Prostate gland (tissue), 2 donors: ENCODE measurements at regions not wholly inside any gene's neighbourhood (a gene's known extent, or its start where the extent isn't known, plus 50 kb on each side); places are given as distances from the start of the nearest gene placed in this dataset.

Experiments
- DNase-seq: peaks from one replicate; pipeline ENCODE4 v3.0.0-alpha.2; 2019; ENCODE audit warnings: low spot score
- H3K27ac ChIP-seq, 2 donors: fragments of 200-600 bp; sonication (generic); 2 replicates each; pipeline ENCODE4 v1.5.1; 2017 to 2019
- H3K27me3 ChIP-seq: fragments of 200-600 bp; sonication (generic); replicated peaks from 2 replicates; pipeline ENCODE4 v1.5.1; 2019; ENCODE audit not compliant: insufficient read depth
- H3K36me3 ChIP-seq, 2 donors: fragments of 200-600 bp; sonication (generic); 1 replicate in 1 of 2; 2 replicates in 1 of 2; pipeline versions ENCODE4 v1.5.1 to v1.8.1; 2017 to 2019
- H3K4me1 ChIP-seq: fragments of 200-600 bp; sonication (generic); replicated peaks from 2 replicates; pipeline ENCODE4 v1.5.1; 2019
- H3K4me3 ChIP-seq, 2 donors: fragments of 200-600 bp; sonication (generic); 2 replicates each; pipeline ENCODE4 v1.5.1; 2017 to 2019
- H3K9me3 ChIP-seq: fragments of 200-600 bp; sonication (generic); 2 replicates; pipeline ENCODE4 v1.5.1; 2017
- POLR2A ChIP-seq: fragments of 450-650 bp; IDR thresholded peaks from one replicate; pipeline ENCODE4 v1.6.1; 2016; ENCODE audit warnings: antibody characterized with exemption, mild to moderate bottlenecking
- POLR2AphosphoS5 ChIP-seq: sonication (generic); formaldehyde crosslinking; IDR thresholded peaks from one replicate; pipeline ENCODE4 v1.6.1; 2017; ENCODE audit warnings: antibody characterized with exemption
- WGBS: methylation state at CpG from one replicate; pipeline ENCODE4 v1.1.5; 2018; 5-methylcytosine and 5-hydroxymethylcytosine counted together
- intact Hi-C: fragments of 100-400 bp; cut with DNase I; formaldehyde crosslinking; loops from one replicate; pipeline ENCODE4 v1.14.2; 2022
- TF ChIP-seq, protein P1 (sequence below), 4 experiments: fragments of 200-600 bp in 2 of 4; fragments of 450-650 bp in 2 of 4; sonication (generic) in 2 of 4; IDR thresholded peaks; 1 replicate in 3 of 4; 2 replicates in 1 of 4; pipeline ENCODE4 v1.5.1; 2016 to 2019; ENCODE audit warnings: antibody characterized with exemption in 4 of 4, mild to moderate bottlenecking in 2 of 4, moderate library complexity in 2 of 4

DNA sequence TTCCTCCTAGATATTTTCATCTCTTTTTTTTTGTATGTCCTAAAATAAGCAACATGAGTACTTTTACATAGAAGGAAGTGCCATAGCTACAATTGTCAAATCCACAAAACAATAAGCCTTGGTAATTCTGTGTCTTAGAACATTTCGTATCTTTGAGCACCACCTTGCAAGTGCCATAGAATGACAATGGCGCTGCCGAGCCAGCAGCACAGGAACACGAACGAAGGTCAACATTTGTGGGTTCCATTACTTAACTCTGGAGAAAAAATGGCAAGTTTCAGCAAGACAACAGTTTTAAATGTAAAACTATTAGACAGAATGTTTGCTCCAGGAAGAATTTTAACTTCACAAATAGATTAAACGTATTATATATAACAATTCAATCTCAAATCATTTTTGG is 222.1 kb downstream of the CHRM3 start:
- H3K4me3 ChIP-seq = no peak overlapping the region
- intact Hi-C loops = no loop called here

DNA sequence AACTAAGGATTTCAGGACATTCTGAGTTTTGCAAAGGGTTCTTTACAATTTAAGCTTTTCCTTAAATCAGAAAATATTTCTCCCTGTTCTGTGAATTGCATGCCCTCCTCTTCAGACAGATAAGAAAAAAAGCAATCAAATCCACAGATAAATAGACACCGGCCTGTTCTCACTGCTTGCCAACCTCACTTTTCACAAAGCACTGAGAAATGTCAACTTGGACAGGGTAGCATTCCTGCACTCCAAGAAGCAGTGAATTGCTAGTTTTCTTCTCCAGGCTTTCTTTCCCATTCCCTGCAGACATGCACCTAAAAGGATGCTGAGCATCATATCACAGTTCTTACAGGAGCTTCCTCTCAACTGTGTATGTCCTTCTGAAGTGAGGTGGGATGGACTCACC is 226.0 kb downstream of the CHRM3 start:
- Histone ChIP-seq H3K9me3 (no peaks in the 10 kb centered on the region), H3K27ac (no peak overlapping the region), H3K36me3 (no peaks in the 10 kb centered on the region), H3K4me3 (no peak overlapping the region), H3K27me3 (no peaks in the 10 kb centered on the region), H3K4me1 (no peaks in the 10 kb centered on the region)
- WGBS = 37% methylated on average over 1 of the region's 1 CpG
- TF ChIP-seq, protein P1, sequence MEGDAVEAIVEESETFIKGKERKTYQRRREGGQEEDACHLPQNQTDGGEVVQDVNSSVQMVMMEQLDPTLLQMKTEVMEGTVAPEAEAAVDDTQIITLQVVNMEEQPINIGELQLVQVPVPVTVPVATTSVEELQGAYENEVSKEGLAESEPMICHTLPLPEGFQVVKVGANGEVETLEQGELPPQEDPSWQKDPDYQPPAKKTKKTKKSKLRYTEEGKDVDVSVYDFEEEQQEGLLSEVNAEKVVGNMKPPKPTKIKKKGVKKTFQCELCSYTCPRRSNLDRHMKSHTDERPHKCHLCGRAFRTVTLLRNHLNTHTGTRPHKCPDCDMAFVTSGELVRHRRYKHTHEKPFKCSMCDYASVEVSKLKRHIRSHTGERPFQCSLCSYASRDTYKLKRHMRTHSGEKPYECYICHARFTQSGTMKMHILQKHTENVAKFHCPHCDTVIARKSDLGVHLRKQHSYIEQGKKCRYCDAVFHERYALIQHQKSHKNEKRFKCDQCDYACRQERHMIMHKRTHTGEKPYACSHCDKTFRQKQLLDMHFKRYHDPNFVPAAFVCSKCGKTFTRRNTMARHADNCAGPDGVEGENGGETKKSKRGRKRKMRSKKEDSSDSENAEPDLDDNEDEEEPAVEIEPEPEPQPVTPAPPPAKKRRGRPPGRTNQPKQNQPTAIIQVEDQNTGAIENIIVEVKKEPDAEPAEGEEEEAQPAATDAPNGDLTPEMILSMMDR (IDR thresholded peaks at IDR 0.05) = no peak
- TF ChIP-seq POLR2AphosphoS5 = no peak
- no peak for TF ChIP-seq POLR2A
- no peak for DNase-seq
- intact Hi-C loops = no loop called here

More for the DNA sequence above, 222.1 kb downstream of the CHRM3 start:
- Histone ChIP-seq H3K9me3 (no peaks in the 10 kb centered on the region), H3K27me3 (no peaks in the 10 kb centered on the region), H3K36me3 (no peaks in the 10 kb centered on the region), H3K4me1 (no peaks in the 10 kb centered on the region), H3K27ac (no peak overlapping the region)
- TF ChIP-seq, protein P1 (IDR thresholded peaks at IDR 0.05) = no peak
- no peak for TF ChIP-seq POLR2A
- TF ChIP-seq POLR2AphosphoS5 = no peak
- WGBS = 79% methylated on average over 6 of the region's 6 CpGs
- DNase-seq = no peak

DNA sequence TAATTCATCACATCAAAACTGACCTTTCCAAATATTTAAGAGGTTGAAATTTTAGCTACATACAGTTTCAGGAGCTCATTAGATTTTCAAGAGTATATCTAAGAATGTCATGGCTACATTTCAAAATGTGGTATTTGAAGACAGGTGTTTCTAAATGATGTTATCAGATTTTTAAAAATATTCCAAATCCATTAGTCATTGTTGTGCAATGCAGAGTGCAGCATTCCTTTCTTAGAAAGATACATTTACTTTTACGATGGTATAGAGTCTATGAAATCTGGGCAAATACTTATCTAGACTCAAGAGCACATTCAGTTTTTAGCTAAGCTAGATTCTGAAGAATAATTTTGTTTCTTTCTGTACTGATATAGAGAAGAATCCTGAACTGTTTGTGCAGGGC is 230.3 kb downstream of the CHRM3 start:
- Histone ChIP-seq H3K27me3 (no peaks in the 10 kb centered on the region), H3K4me3 (no peak overlapping the region), H3K27ac (no peak overlapping the region), H3K9me3 (no peaks in the 10 kb centered on the region), H3K36me3 (no peaks in the 10 kb centered on the region), H3K4me1 (no peaks in the 10 kb centered on the region)
- 21% methylated on average over 1 of the region's 1 CpG for WGBS
- intact Hi-C loops = no loop called here
- TF ChIP-seq POLR2A = no peak
- TF ChIP-seq, protein P1 (IDR thresholded peaks at IDR 0.05) = no peak
- no peak for DNase-seq

DNA sequence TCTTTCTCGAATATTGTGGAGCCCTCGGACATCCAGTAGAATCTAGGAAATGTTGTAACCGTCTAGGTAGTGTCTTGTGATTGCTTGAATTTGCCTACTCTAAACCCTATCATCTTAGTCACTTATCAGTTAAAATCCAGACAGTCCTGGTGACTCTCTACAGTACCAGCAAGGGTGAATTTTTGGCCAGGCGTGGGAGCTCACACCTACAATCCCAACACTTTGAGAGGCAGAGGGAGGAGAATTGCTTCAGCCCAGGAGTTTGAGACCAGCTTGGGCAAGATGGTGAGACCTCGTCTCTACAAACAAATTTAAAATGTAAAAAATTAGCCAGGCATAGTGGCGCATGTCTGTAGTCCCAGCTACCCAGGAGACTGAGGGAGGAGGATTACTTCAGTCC is 230.9 kb downstream of the CHRM3 start:
- Histone ChIP-seq H3K36me3 (no peaks in the 10 kb centered on the region), H3K27me3 (no peaks in the 10 kb centered on the region), H3K4me3 (no peak overlapping the region), H3K9me3 (no peaks in the 10 kb centered on the region), H3K4me1 (no peaks in the 10 kb centered on the region), H3K27ac (no peak overlapping the region)
- no peak for DNase-seq
- intact Hi-C loops = no loop called here
- WGBS = 84% methylated on average over 6 of the region's 6 CpGs
- TF ChIP-seq POLR2AphosphoS5 = no peak
- TF ChIP-seq, protein P1 (IDR thresholded peaks at IDR 0.05) = no peak
- no peak for TF ChIP-seq POLR2A

DNA sequence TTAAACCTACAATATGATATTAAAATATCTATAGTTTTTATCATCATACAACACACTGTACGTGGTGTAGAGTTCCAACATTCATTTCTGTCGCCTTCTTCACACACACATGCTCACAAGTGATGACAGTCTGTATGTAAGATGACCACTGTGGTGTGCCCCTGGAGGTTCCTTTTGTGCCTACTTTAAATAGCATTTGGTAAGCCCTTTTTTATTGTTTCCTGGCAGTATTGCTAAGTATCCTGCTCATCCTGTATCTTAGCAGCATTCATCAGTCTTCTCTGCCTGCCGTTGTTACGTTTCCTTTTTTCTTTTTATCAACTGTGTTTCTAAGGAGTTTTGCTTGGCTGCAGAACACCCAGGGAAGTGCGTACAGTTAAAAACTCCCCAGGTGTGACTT is 231.4 kb downstream of the CHRM3 start:
- Histone ChIP-seq H3K36me3 (no peaks in the 10 kb centered on the region), H3K4me3 (no peak overlapping the region), H3K27me3 (no peaks in the 10 kb centered on the region), H3K4me1 (no peaks in the 10 kb centered on the region), H3K27ac (no peak overlapping the region), H3K9me3 (no peaks in the 10 kb centered on the region)
- intact Hi-C loops = no loop called here
- no peak for TF ChIP-seq POLR2AphosphoS5
- TF ChIP-seq, protein P1 (IDR thresholded peaks at IDR 0.05) = no peak
- WGBS = 65% methylated on average over 5 of the region's 5 CpGs
- DNase-seq = no peak
